Activated CD4-positive, alpha-beta T cell treated with anti-CD3 and anti-CD28 coated beads, Interleukin-2, Interleukin-6, amounts not matched to agents 100 ng/mL and 50 ng/mL, durations not matched to agents 16 hours and 8 hours (primary cell): ENCODE measurements at regions not wholly inside any gene's neighbourhood (a gene's known extent, or its start where the extent isn't known, plus 50 kb on each side); places are given as distances from the start of the nearest gene placed in this dataset.
"Not testable (repeated sequence)": the region's sequence is repeated elsewhere in the genome, so short reads cannot be mapped to it uniquely, and the experiment has no call there.

Source experiments
- DNase-seq: peaks from one replicate; pipeline ENCODE4 v3.0.0-alpha.2; 2020

DNA sequence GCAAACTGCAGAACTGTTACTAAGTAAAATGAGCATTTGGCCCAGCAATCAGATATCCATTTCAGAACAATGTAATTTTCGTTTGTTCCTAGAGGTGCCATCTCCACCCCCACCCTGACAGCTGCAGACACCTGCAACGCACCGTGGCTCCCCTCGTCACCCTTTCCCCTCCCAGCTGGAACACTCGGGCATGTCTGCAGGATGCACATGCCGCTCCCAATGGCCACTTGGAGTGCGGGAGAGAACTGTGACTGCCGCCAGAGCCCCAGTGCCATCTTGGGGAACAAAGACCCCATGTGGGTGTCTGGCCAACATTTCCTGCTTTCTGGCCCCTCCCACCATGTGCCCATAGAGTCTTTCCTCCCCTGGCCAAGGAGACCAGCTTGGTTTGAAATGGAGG is 436.2 kb downstream of the PCDH10 start:
- no peak for DNase-seq

DNA sequence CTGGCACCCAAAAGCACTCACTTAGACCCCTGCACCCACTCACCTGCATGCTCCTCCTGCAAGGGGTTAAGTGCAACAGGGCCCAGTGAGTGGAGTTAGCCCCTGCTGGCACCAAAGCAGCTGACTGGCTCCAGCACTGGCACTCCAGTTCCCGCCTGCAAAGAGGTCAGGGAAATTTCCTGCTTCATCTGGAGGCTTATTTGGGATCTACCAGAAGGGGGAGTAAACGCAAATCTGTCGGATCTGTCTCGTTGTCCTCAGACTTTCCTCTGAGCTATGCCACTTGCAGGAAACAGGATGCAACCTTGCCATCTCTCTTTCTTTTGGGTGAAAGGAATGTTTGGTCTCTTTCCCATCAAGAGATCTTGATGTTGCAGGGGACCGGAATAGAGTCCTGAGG is 435.6 kb downstream of the PCDH10 start:
- DNase-seq, result no peak

- DNase-seq, result no peak
Measured at GRCh38 chr4:133581996-133582619, 433.0 kb downstream of the PCDH10 start.

DNA sequence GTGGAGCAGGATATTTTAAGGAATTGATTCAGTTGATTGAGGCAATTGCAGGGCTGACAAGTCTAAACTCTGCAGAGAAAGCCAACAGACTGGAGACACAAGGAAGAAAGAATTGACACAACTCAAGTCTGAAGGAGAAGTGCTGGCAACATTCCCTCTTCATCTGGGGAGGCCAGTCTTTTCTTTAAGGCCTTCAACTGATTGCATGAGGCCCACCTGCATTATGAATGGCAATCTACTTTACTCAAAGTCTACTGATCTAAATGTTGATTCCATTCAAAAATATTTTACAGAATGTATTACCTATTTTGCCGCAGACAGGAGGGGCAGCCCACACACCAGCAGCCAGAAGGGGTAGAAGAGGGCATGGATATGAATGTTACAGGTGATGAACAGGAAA is 425.2 kb downstream of the PCDH10 start:
- no peak for DNase-seq

- DNase-seq, result no peak
Measured at GRCh38 chr4:133565379-133565778, 416.3 kb downstream of the PCDH10 start.

DNA sequence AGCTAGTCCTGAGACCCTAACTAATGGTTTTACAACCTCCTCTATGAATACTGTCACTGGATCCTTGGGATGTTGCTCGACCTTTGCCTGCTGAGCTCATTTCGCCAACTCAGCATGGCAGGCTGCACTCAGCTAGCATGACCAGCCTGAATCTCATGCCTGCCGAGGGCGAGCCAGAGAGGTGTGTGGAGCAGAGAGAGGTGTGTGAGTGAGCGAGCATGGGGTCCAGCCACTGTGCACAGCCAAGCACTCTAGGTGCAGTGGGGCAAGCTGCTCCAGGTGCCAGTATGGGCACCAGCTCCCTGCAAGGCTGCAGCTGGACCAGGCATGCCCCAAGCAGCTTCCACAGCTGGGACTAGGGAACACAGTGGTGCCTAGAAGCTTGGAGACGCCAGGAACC is 410.9 kb downstream of the PCDH10 start:
- no peak for DNase-seq

GRCh38 chr4:133555671-133556070 is 406.6 kb downstream of the PCDH10 start:
- no peak for DNase-seq

GRCh38 chr4:133550436-133550835 is 401.3 kb downstream of the PCDH10 start:
- no peak for DNase-seq

DNA sequence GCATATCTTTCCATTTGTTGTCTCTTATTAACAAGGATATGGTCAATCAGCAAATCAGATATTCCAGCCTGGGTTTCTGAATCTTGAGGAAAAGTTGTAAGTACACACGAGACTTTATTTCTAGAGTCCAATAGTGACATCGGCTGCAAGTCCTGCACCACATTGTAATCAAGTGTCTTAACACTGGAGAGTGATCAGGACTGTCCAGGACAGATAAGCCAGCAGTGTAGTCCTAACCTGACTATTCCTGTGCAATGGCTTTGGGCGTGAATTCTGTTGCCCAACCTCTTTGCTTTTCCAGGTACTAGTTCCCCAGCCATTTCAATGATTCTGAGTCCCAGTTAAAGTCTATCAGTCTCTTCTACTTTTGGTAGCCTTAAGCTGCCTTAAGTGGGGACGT is 395.0 kb downstream of the PCDH10 start:
- no peak for DNase-seq

GRCh38 chr4:133537780-133538281 is 388.7 kb downstream of the PCDH10 start:
- DNase-seq, result no peak

DNA sequence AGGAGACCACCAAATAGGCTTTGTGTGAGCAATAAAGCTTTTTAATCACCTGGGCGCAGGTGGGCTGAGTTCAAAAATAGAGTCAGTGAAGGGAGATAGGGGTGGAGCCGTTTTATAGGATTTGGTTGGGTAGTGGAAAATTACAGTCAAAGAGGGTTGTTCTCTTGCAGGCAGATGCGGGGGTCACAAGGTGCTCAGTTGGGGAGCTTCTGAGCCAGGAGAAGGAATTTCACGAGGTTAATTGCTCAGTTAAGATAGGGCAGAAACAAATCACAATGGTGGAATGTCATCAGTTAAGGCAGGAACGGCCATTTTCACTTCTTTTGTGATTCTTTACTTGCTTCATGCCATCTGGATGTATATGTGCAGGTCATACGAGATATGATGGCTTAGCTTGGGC is 385.1 kb downstream of the PCDH10 start:
- not testable (repeated sequence) for DNase-seq

DNA sequence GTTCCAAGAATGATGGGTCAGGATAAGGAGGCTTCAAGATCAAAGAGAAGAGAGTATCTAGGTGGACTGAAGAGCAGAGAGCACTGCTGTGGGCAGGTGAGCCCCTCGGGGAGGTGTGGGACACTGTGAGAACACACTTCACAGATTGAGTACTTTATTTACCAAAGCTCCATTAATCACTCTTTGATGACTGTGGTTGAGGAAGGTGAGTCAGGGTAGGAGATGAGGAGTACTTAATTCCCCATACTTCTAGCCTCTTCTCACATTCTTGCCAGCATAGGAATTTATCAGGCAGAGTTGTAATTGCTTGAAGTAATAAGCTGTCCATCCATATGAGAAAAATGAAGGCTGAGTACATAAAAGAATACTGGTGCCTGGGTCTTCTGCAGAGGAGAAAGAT is 375.3 kb downstream of the PCDH10 start:
- DNase-seq, result no peak

DNA sequence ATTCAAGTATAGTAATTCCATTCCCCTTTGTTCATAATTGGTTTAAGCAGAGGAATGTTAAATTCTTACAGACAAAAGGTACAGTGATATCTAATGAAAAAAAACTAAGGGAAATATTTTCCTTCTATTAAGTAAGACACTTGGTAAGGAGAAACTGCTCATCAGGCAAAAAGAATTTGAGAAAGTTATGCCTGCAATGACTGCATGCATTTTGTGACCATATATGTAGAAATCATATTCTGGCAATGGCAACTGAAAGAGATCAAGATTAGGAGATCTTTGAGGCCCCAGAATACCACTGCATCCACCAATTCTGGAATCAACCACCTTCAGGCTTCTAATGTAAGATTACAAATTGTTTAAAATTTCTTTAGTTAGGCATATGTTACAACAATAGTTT is 364.8 kb downstream of the PCDH10 start:
- DNase-seq, result no peak

DNA sequence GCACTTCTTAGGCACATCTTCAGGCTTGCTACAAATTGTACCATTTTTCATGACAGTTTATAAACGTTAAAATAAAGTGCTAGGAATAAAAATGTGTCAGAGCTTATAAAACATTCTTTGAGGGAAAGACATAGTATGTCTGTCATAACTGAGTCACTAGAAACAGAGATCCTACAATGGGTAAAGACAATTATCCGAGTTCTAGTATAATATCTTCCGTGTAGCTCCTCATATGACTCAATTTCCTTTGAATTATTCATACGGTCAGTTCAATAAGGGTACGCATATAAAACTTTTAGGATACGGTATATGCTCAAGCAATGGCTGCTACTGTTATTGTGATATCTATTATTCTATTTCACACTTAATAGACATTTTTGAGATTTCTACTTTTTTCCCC is 349.1 kb downstream of the PCDH10 start:
- no peak for DNase-seq

DNA sequence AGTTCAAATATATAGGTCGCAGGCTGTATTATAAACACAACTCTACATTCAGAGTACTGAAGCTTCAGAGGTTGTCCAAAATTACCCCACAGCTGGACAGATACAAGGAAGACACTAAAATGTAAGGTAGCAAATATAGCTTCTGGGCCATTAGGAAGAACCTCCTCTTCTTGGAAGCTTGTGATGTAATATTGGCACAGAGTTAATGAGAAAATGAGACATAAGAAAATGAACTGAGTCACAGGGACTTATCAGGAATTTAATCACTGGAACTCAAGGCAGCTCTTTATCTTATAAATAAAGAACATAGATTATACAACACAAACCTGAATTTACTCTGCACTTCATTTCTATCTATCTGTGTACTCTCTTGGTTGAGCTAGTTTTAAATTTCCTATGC is 344.7 kb downstream of the PCDH10 start:
- DNase-seq, result no peak

GRCh38 chr4:133493241-133493640 is 344.1 kb downstream of the PCDH10 start:
- DNase-seq, result no peak

DNA sequence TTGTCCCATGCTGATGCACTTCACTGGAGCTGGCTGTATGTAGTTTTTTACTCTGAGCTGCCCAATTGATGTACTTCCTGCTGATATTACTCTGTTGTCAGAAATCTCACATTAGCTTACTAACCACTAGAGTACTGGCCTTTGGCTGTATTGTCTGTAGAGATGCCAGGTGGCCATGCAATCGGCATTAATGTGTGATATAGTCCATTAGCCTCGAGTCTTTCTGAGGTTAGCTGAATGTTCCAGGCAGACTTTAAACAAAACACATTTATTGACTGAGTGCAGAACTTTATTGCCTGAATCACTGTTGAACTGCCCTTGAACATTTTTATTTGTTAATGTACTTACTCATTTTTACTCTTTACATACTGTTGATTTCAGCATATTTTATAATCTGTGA is 335.2 kb downstream of the PCDH10 start:
- no peak for DNase-seq

- no peak for DNase-seq
Measured at GRCh38 chr4:133483600-133484246, 334.6 kb downstream of the PCDH10 start.

DNA sequence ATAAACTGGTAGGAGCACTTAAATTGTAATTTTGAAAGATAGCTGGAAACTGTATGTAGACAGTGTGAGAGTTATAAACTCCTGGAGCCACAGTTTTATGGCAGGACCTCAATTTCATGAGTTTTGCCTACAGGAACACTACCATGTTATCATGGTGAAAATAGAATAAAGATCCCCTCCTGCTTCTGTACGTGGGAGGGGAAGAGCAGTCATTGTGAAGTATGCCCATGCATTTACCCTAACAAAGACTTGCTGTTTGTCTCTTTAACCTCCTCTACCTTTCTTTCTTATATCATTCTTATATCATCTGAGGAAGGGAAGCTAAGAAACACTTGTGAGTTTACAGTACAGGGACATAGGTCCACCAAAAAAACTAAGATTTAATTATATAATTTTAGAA is 327.0 kb downstream of the PCDH10 start:
- DNase-seq, result no peak

DNA sequence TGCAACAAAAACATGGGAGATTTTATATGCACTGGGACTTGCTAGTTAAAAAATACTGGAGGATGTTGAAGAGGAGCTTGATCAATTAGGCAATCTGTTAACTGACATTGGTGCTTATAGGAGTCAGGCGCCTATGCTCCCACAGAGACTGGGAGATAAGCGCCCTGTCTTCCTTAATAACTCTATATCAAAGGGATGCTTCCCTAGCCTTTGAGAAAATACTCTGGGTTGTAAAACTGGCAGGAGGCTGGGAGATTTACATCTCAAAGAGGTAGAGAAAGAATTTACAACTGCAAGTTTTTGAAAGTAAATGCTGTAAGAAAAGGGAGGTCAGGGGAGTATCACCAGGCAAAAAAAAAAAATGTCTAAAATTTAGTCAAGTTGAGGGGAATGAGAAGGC is 325.4 kb downstream of the PCDH10 start:
- DNase-seq, result no peak

- DNase-seq, result no peak
Measured at GRCh38 chr4:133472244-133472643, 323.1 kb downstream of the PCDH10 start.

DNA sequence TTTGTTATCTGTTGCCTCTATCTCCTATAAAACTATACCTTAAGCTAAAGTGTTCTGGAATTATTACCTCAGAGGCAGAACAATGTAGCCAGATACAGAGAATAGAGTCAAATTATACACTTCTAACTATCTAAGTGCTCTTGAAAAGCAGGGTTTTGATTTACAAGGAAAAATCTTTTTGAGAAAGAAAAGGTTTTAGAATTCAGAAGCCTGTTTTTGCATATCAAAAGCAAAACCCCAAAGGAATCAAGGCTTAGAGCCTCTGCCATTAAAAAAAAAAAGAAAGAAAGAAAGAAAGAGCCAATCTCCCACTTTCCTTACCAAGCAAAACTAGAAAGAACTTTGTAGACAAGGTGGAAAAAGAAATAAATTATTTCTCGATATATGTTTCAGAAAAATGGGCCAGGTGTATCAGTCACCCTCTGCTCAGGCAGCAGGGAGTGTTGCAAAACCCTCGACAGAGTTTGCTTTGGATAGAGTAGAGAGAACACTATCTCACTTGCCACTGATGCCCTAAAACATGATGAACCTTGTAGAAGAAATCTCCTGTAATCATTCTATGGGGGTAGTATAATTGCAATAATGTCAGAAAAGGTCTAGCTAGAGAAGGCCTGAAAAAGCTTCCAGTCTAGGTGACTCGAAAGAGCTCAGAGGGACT is 318.3 kb downstream of the PCDH10 start:
- no peak for DNase-seq

GRCh38 chr4:133465022-133465421 is 315.9 kb downstream of the PCDH10 start:
- DNase-seq, result no peak

DNA sequence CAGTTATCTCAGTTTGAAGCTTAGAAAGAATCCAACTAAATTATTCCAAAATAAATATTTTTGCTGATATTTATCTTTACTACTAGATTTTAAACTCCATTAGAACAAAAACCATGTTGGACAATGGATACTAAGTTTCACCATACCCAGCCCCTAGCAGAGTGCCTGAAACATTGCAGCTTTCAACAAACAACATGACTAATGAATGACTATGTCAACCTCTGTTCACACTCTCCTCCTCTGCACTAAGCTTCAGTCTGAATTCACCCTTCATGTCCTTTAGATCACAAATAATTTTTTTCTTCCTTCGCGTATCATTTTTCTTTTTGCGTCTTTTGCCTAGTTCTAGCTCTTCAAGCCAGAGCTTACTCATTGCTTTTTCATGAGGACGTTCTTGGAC is 315.2 kb downstream of the PCDH10 start:
- DNase-seq, result no peak
